GM13977 (cell line): ENCODE measurements at regions not wholly inside any gene's neighbourhood (a gene's known extent, or its start where the extent isn't known, plus 50 kb on each side); places are given as distances from the start of the nearest gene placed in this dataset.

Source experiments
- DNase-seq: peaks from one replicate; pipeline ENCODE4 v3.0.0; 2012; ENCODE audit warnings: low spot score
- CTCF ChIP-seq: IDR thresholded peaks from 2 replicates; pipeline ENCODE4 v1.5.1; 2012; ENCODE audit warnings: mild to moderate bottlenecking, control low read depth; ENCODE audit not compliant: insufficient read depth; ENCODE audit errors: extremely low read depth, missing control alignments
- in situ Hi-C: fragments of 300-500 bp; cut with MboI; formaldehyde crosslinking; loops from one replicate; pipeline ENCODE4 v1.12.0; 2022; ENCODE audit warnings: low sequenced_read_pairs, low pct_unique_long_range_greater_than_20kb, mixed read lengths, inconsistent platforms; ENCODE audit not compliant: unreplicated experiment

DNA sequence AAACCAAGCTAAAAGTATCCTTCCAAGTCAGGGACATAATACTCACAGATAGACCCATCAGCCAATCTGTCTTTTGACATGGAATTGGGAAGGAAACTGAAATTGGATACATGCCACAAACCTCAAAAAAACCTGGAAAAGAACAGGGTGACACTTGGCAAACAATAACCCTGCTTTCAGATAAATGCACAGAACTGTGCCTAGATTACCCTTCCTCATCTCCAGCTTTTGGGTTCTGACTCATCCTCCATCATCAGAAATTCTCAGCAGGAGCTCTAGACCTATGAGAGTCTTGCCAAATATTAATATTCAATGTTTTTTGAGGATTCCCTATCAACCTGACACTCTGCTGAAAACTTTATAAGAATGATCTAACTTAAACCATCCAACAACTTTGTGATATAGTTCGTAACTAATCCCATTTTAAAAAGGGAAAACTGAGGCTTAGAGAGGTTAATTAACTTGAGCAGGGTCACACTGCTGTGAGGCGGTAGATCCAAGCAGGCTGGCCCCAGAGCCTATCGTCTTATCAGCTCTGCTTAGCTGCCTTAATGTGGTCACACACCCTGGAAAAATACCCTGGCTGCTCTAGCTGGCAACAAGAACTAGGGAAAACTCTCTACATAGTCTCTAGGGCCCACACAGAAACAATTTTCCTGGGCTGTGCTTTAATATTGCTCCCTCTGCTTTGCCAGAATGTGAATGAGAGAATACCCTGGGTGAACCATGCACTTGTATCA lies 157.0 kb upstream of the TRPC7 start:
- no peak for DNase-seq
- no peak for TF ChIP-seq CTCF
- in situ Hi-C loops = no loop called here

GRCh38 chr5:136521696-136522095 lies 156.4 kb upstream of the TRPC7 start:
- TF ChIP-seq CTCF = no peak
- in situ Hi-C loops = no loop called here
- DNase-seq = no peak

- no peak for TF ChIP-seq CTCF
- DNase-seq = no peak
- in situ Hi-C loops = no loop called here
These were observed 153.5 kb upstream of the TRPC7 start for GRCh38 chr5:136518814-136519213.

GRCh38 chr5:136518174-136518573 lies 152.8 kb upstream of the TRPC7 start:
- no peak for TF ChIP-seq CTCF
- no peak for DNase-seq
- in situ Hi-C loops = no loop called here

- TF ChIP-seq CTCF = no peak
- in situ Hi-C loops = no loop called here
These were observed 152.4 kb upstream of the TRPC7 start for GRCh38 chr5:136517755-136518154.

GRCh38 chr5:136516637-136517036 lies 151.3 kb upstream of the TRPC7 start:
- no peak for TF ChIP-seq CTCF
- DNase-seq = no peak
- in situ Hi-C loops = no loop called here

More at GRCh38 chr5:136517755-136518154, 152.4 kb upstream of the TRPC7 start:
- DNase-seq = no peak
